DMS153 treated with DMSO at 0.1 percent for 48 hours (cell line): ENCODE measurements at regions not wholly inside any gene's neighbourhood (a gene's known extent, or its start where the extent isn't known, plus 50 kb on each side); places are given as distances from the start of the nearest gene placed in this dataset.
"Not testable (repeated sequence)": the region's sequence is repeated elsewhere in the genome, so short reads cannot be mapped to it uniquely, and the experiment has no call there.

Experiments used
- DNase-seq: peaks from one replicate; lab custom pipeline; 2025; ENCODE audit not compliant: unreplicated experiment; lab: John Stamatoyannopoulos, UW

DNA sequence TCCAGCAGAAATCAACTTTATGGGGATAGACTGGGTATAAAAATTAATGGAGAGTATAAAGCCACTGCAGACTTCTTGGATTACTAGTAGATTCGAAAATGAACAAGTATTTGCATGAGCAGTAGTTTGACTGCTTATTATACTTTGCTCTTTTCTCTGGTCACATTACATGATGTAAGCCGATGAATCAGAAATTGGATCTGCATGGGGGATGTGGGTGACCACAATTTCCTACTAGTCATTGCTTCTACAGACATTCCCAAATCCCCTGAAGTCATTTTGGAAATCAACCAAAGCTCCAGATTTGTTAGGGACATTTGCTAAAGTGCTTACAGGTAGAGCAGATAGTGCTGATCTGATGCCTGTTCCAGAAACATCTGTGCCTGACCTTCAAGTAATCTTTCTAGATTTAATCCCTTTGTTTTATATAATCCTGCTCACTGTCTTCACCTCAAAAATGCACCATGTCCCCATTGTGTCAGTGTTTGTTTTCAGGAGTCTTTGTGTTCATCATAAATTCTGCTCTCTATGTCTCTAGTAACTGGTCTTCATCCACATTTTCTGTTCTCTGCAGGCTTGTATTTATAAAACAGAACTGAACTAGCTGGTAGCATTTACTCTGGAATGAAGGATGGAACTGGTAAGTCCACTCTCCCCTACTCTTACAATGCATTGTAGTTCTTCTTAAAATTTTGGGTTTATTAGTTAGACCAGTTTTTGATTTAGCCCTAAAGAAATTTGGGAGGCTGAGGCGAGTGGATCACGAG lies 201.5 kb upstream of the CSNK1A1L start:
- no peak for DNase-seq

DNA sequence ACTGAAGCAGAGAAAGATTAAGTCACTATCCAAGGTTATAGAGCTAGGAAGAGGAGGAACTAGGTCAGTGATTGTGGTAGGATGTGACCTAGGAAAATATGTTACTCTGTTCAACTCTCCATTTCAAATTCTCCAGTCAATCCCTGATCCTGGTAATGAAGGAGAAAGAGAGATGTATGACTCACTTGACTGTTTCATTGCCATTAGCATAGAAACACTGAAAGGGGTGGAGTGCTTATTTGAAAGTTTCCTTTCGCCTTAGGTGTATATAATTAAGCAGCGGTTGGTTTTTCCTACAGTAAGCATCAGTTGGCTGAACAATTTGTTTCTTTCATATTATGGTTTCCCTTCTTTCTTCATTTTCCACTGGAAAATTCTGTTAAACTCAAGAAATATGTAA lies 198.1 kb upstream of the CSNK1A1L start:
- no peak for DNase-seq

DNA sequence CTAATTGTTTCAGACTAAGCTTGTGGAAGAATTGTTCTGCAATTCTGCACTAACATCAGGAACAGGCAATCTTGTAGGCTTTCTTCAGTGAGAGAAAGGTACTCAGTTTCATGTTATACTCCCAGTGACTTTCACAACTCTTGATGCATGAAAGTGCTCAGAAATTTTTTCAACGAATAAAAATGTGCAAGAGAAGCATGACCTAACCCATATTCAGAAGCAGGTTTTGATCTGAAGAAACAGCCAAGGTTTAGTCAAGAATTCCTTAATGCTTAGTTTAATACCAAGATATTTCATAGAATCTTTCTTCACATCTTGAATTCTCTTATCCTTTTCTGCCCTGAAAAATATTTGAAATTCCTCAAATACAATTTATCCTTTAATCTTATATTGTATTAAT lies 197.2 kb upstream of the CSNK1A1L start:
- DNase-seq, result no peak

DNA sequence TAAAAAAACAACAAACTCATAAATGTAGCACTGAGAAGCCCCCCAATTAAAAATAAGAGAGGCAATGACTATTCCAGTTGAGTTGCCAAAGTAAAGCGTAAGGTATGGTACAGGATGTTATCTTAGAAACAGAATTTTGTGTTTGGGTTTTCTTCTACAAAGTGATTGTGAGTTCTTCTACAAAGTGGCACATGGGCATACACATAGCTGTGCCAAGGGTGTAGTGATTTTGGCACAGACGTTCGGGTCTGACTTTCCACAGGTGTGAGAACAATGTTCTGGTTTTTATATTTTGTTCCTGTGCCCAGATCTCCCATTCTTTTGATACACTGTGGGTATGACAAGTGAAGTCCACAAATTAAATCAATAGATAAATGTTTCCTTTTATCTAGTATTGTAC lies 190.1 kb upstream of the CSNK1A1L start:
- DNase-seq, result no peak

DNA sequence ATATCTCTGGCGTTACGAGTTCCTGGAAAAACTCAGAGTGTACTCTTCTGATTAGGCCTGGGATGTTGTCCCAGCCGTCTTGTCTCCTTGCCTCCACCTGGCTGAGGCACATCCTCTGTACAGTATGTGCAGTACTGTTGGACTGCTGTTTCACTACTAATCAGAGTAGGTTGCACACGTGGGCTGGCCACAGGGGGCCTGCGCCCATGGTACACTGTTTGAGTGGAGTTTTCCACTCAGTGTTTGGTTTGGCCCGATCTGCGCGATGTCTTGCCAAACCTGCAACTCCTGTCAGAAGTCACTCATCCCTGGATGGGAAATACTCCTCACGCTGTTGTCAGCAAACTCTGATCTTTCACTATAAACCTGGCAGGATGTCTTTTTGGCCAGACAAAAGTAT lies 189.6 kb upstream of the CSNK1A1L start:
- DNase-seq, result no peak

DNA sequence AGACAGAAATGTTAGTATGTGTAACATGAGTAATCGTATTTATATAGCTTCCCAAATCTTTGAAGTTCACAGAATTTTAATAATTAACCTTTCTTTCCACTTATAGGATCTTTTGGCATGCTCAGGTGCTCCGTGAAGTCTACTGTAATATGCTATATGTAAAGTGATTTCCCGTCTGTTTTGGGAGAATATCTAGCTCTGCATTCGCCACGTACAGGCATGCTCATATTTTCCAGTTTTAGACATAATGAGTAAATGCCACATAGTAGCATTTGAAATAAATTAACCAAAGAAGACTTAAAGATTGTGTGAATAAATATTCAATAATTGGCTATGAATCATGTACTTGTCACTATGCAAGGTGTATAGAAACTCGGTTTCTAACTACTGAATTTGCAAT lies 189.0 kb upstream of the CSNK1A1L start:
- no peak for DNase-seq

DNA sequence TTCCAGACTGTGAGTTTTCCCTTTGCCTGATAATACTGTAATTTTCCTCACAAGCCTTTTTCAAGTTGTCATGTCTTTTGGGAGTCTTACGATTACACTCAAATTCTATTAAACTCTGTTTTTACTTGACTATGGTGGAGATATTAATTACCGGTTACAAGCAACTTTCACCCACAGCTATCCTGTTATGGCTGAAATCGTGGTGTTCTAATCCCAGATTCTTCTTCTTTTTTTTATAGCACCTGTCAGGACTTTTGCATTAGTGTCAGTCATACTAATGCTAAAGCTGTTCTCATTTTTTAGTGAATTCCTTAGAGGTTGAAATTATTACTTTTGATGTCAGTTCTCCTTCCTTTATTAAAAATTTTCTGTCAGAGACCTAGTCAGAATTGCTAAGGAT lies 187.8 kb upstream of the CSNK1A1L start:
- no peak for DNase-seq

DNA sequence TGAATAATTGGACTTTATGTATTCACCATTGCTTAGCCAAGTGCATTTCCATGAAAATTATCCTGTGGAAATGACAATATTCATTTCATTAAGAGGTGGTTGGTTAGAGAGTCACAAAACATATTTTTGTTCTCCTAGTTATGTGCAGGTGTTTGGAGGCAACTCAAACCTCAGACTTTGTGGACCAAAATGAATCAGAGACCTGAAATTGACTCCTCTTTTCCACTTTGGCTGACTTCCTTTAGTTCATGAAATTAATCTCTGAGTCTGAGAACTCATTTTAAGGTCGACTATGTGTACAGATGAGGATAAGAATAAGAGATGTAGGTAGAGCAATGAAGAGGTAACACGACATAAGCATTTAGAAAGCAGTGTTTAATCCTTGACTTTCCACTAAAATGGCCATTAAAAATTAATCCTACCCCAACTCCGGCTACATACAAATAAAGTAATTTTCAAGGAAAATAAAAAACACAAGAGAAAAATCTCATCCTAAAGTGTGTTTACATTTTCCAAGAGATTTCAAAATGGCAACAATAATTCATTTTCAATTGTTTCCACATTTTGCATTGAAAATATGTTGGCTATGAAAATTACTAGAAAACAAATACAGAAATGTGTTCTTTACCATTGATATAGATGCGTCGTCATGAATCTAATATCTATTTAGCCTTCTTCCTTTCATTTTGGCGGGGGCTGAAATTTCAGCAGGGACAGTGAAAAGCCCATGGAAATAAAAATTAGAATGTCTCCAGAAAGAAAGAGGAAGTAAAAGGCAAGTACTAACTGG lies 185.4 kb upstream of the CSNK1A1L start:
- no peak for DNase-seq

DNA sequence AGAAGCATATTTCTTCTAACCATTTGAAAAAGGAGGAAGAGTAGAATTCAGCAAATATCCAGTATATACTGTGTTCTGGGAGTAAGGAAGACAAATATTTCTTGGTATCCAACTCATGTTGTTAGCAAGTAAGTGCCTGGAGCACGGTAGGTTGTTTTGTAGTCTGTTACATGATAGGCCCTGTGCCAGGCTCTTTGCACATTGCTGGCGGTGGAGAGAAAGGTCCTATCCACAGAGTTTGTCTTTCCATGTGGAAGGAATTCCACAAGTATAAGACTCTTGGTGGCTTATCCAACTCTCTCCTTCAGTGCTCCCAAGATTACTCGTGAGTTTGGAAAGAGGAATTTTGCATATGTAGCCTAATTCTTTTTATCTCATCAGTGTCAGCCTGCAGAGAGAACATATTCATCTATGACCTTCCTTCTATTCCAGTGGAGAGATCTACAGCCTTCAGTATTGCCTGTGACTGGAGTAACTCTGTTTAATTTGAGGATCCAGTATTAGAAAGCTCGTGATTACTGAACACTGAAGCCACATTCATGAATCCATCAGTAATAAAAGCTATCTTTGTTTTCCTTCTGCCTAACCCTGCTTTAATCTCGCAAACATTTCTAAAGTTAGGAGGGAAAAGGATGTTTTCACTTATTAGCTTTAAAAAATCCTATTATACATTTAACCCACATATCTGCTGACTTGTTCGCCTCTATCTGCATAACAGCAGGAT lies 183.9 kb upstream of the CSNK1A1L start:
- no peak for DNase-seq

DNA sequence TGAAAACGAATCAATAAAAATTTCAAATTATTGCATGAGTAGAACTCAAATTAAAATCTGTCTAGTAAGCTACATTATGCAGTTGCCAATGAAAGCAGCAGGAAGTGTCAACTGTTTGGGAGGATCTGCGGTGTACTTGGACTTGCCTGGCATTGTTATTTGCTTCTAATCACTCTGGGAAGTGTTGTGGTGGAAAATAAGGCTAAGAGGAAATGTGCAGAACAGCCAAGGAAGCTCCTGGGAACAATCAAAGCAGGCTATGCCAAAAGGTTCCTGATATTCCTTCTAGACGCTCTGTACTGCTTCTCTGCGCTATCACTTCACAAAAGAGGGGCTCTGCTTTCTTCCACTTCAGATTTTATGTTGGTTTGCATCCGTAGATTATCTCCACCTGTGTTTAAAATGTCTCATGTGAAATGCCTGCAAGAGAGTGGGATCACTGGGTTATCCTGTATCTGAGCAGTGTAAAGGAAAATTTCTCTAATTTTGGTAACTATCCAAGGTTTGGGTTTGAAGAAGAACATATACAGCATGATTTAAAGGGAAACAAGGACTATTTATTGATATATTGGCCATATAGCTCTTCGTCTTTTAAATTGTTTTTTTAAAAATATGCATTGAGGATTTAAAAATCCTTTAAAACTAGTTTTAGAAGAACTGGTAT lies 182.7 kb upstream of the CSNK1A1L start:
- no peak for DNase-seq

DNA sequence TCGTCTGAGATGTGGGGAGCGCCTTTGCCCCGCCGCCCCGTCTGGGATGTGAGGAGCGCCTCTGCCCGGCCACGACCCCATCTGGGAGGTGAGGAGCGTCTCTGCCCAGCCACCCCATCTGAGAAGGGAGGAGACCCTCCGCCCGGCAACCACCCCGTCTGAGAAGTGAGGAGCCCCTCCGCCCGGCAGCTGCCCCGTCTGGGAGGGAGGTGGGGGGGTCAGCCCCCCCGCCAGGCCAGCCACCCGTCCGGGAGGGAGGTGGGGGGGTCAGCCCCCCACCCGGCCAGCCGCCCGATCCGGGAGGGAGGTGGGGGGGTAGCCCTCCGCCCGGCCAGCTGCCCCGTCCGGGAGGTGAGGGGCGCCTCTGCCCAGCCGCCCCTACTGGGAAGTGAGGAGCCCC lies 174.8 kb upstream of the CSNK1A1L start:
- DNase-seq, result not testable (repeated sequence)

DNA sequence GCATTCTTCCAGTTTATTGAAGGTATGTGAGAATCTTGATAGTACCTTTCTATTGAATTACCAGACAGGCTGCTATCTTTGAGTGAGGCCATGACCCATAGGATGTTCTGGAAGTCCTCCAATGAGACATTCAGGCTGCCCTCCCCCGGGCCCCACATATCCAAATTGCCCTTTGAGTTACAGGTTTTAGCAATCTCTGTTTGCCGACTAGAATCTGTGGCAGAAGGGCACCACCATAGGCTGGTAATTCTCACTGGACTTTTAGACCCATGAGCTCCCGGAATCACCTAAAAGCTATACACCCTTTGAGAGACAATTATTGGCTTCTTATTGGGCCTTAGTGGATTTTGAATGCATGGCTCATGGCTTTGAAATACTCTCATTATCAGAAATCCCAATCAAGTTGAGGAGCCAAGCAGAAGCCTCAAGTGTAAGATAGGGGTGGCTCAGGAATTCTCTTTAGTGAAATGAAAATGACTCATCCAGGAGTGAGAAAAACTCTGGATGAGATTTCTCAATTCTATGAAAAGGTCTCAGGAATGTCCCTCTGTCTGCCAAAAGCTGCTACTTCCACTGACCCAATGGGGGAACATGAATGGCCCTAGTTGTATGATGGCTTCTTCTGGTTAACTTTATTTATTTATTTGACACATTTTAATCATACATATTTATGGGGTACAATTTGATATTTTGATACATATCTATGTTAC lies 172.1 kb upstream of the CSNK1A1L start:
- DNase-seq, result no peak

DNA sequence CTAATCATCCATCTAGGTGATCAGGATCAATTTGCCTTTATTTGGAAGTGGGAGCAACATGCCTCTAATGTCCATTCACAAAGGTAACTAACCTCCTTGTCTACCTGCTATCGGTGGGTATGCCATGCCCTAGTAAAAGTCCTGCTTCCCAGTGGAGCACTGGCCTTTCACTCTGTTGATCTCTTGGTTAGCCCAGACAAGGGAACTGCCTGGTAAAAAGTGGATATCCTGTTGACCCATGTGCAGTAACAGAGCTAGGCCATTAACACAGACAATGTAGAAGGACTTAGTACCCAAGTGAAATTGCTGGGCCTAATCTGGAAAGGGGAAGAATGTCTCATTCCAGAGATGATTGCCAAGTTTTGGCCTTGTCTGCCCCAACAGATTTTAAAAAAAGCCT lies 171.5 kb upstream of the CSNK1A1L start:
- DNase-seq, result no peak

DNA sequence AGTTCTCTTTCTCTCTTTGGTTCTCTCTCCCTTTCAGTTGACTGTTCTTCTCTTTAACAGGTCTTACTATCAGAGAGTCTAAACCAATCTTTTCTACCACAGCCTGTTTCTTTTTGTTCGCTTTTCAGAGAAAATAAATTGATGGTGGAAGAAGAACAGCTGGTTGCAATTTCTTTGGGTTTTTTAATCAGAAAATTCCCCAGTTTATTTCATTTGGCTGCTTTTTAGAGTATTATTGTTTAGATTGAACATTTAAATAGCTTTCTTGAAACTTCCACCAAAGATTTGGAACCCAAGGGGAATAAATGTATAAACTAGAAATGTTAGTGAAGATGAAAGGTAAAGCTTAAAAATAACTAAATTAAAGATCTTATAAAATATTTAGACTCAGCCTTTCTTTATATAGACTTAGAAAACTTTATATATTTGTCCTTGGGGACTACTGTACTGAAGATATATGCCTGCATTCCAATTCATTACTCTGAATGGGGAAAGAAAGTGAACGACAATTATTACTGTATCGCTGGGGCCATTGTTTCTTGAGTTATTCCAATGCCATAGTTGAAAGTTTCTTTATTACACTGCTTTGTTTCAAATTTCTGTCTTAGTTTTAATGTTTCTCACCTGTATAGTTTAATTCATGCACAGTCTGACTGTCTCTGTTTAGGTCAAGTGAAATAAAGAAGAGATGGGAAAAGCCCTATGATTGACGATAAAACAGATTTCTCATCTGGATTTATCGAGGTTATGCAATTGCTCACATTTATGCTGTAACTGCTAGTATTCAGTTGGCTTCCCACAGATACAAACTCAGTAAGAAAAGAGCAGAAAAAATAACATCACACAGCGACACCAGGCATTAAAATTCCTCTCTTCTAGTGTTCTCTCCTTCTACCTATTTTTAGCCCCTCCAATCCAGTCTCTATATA lies 169.4 kb upstream of the CSNK1A1L start:
- DNase-seq, result no peak

DNA sequence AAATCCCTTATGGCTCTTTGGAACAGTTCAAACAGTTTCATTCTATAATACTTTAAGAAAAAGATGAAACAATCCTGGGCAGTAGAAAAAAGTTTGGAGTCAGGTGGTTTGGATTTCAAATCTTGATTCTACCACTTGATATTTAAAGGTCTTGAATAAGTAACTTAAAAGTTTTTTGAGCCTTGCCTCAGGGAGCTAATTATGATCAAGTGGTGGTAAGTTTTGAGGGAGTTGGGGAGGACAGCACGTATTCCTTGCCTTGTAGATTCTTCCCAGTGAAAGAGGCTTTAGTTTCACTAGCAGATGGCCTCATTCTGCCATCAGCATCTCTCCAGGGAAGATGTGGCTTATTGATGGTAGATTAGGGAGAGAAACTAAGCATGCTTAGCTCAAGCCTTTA lies 168.4 kb upstream of the CSNK1A1L start:
- no peak for DNase-seq

DNA sequence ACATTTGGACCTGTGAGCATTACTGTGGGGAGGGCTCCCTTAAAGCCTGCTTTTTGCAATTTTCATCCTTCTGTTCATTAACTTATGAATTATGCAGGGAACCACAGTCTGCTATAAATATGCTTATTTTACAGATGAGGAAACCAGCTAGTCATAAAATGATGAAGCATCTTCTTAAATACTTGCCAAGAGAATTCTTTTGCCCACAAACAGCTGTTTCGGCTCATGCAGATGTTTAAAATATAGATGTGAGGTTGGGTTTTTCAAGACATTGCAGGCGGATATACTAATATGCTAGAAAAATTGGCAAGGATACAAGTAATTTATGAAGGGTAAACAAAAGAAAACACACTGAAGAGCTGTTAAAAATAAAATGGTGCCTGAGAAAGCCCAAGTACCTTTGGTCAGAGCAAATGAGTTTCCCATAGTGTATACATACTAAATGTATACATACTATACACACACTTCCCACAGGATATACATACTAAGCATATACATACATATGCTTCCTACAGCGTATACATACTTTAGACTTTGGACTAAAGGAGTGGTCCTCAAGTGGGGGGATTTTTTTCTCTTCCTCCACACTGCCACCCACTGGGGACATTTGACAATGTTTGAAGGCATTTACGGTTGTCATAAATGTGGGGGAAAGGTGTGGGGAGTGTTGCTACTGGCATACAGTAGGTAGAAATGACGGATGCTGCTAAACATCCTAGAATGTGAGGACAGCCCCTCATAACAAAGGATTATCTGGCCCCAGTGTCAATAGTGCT lies 164.9 kb upstream of the CSNK1A1L start:
- DNase-seq, result no peak

DNA sequence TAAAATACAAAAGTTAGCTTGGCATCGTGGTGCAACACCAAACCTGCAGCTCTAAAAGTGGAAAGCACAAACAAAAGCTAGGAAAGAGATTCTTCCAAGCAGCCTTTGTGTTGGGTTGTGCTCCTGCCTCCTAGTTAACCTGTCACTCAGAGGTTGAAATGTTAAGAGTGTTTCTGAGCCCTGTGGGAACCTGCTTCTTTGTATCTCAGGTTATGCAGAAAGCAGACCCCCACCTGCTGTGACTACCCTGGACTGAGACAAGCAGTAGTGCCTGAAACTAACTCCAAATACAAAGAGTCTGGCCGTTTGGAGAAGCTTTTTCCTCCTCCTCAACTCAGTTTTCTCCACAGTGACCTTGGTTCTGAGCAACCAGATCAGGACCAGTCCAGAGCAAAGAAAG lies 158.4 kb upstream of the CSNK1A1L start:
- no peak for DNase-seq

DNA sequence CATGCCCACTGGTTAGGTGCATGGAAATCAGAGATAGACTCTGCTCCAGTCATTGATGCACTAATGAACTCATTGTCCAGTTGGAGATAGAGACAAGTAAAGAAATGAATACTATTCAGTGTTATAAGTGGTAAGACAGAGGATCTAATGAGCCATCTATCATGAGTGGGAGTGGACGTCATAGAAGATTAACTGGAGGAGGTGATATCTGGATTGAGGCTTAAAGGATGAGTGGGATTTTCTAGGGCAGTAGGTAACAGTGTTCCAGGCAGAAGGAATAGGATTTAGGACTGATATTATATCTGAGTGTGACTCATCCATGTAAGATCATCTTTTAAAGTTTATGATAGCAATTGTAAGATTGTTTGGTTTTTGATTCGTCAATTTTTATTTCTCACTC lies 152.2 kb upstream of the CSNK1A1L start:
- no peak for DNase-seq

DNA sequence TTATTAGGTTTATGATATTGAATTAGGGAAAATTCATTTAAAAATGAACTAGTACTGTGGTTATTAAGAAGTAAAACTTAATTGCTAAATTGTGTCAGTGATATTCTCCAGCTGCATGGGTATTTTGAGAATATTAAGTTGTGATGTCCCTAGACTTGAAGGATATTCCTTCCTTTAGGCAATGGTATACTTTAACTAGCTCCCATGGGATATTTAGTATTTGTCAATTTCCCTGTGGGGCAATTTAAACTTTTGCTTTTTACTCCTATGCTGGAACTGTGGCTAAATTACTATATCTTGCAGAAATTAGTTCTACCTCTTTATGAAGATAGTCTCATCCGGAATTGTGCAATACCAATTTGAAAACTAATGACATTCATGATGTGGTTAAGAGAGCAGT lies 151.6 kb upstream of the CSNK1A1L start:
- DNase-seq, result no peak
